ENCODE measurements at regions not wholly inside any gene's neighbourhood (a gene's known extent, or its start where the extent isn't known, plus 50 kb on each side); places are given as distances from the start of the nearest gene placed in this dataset.

- Histone ChIP-seq H3K27ac (ENCODE audit: low read length) (no peak overlapping the region), H2AFZ (ENCODE audit: low read depth, low read length) (no peak overlapping the region), H3K9me3 (ENCODE audit: insufficient read depth, low read length, severe bottlenecking) (no peaks in the 10 kb centered on the region), H3K4me1 (ENCODE audit: insufficient read depth, low read length) (no peaks in the 10 kb centered on the region), H4K20me1 (ENCODE audit: insufficient read depth, low read length) (no peaks in the 10 kb centered on the region), H3K9ac (ENCODE audit: low read depth, low read length) (no peak overlapping the region), H3K79me2 (ENCODE audit: insufficient read depth, low read length) (no peaks in the 10 kb centered on the region), H3K27me3 (ENCODE audit: insufficient read depth, low read length, poor library complexity) (no peaks in the 10 kb centered on the region), H3K4me3 (ENCODE audit: low read depth in 1 of 2, low read length in 2 of 2) (no peak overlapping the region), H3K36me3 (ENCODE audit: insufficient read depth, low read length) (no peaks in the 10 kb centered on the region), H3K4me2 (ENCODE audit: insufficient read depth, low read length) (no peak overlapping the region)
- TF ChIP-seq, protein P1, sequence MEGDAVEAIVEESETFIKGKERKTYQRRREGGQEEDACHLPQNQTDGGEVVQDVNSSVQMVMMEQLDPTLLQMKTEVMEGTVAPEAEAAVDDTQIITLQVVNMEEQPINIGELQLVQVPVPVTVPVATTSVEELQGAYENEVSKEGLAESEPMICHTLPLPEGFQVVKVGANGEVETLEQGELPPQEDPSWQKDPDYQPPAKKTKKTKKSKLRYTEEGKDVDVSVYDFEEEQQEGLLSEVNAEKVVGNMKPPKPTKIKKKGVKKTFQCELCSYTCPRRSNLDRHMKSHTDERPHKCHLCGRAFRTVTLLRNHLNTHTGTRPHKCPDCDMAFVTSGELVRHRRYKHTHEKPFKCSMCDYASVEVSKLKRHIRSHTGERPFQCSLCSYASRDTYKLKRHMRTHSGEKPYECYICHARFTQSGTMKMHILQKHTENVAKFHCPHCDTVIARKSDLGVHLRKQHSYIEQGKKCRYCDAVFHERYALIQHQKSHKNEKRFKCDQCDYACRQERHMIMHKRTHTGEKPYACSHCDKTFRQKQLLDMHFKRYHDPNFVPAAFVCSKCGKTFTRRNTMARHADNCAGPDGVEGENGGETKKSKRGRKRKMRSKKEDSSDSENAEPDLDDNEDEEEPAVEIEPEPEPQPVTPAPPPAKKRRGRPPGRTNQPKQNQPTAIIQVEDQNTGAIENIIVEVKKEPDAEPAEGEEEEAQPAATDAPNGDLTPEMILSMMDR (IDR thresholded peaks at IDR 0.05; ENCODE audit: borderline replicate concordance, extremely low read depth, low read length, poor library complexity, severe bottlenecking), result no peak
- no peak for TF ChIP-seq EZH2 (IDR thresholded peaks at IDR 0.05; ENCODE audit: borderline replicate concordance, low read depth, low read length, severe bottlenecking)
- DNase-seq, result no peak
- no peak for ATAC-seq (ENCODE audit: insufficient read depth, low read depth)
These were observed 276.4 kb downstream of the SHOX2 start for GRCh38 chr3:157829786-157830185.

GRCh38 chr3:157824281-157824680 is 281.9 kb downstream of the SHOX2 start:
- ATAC-seq (ENCODE audit: insufficient read depth, low read depth) (no peak), DNase-seq (no peak)
- no peak for TF ChIP-seq EZH2 (IDR thresholded peaks at IDR 0.05; ENCODE audit: borderline replicate concordance, low read depth, low read length, severe bottlenecking)
- TF ChIP-seq, protein P1 (IDR thresholded peaks at IDR 0.05; ENCODE audit: borderline replicate concordance, extremely low read depth, low read length, poor library complexity, severe bottlenecking), result no peak
- no peak overlapping the region for H3K4me3 ChIP-seq (ENCODE audit: low read depth in 1 of 2, low read length in 2 of 2)
- H3K4me1 ChIP-seq (ENCODE audit: insufficient read depth, low read length), result no peaks in the 10 kb centered on the region
- no peak overlapping the region for H2AFZ ChIP-seq (ENCODE audit: low read depth, low read length)
- H3K36me3 ChIP-seq (ENCODE audit: insufficient read depth, low read length), result no peaks in the 10 kb centered on the region
- H3K27ac ChIP-seq (ENCODE audit: low read length), result no peak overlapping the region
- H3K9ac ChIP-seq (ENCODE audit: low read depth, low read length), result no peak overlapping the region
- H3K4me2 ChIP-seq (ENCODE audit: insufficient read depth, low read length), result no peak overlapping the region
- H3K27me3 ChIP-seq (ENCODE audit: insufficient read depth, low read length, poor library complexity), result no peaks in the 10 kb centered on the region
- no peaks in the 10 kb centered on the region for H3K79me2 ChIP-seq (ENCODE audit: insufficient read depth, low read length)
- no peaks in the 10 kb centered on the region for H4K20me1 ChIP-seq (ENCODE audit: insufficient read depth, low read length)
- H3K9me3 ChIP-seq (ENCODE audit: insufficient read depth, low read length, severe bottlenecking), result no peaks in the 10 kb centered on the region

- Histone ChIP-seq H3K27me3 (ENCODE audit: insufficient read depth, low read length, poor library complexity) (no peaks in the 10 kb centered on the region), H3K79me2 (ENCODE audit: insufficient read depth, low read length) (no peaks in the 10 kb centered on the region), H3K9ac (ENCODE audit: low read depth, low read length) (no peak overlapping the region), H3K4me2 (ENCODE audit: insufficient read depth, low read length) (no peak overlapping the region), H2AFZ (ENCODE audit: low read depth, low read length) (no peak overlapping the region), H3K4me3 (ENCODE audit: low read depth in 1 of 2, low read length in 2 of 2) (no peak overlapping the region), H3K36me3 (ENCODE audit: insufficient read depth, low read length) (no peaks in the 10 kb centered on the region), H3K9me3 (ENCODE audit: insufficient read depth, low read length, severe bottlenecking) (no peaks in the 10 kb centered on the region), H3K4me1 (ENCODE audit: insufficient read depth, low read length) (no peaks in the 10 kb centered on the region), H3K27ac (ENCODE audit: low read length) (no peak overlapping the region), H4K20me1 (ENCODE audit: insufficient read depth, low read length) (no peaks in the 10 kb centered on the region)
- TF ChIP-seq EZH2 (IDR thresholded peaks at IDR 0.05; ENCODE audit: borderline replicate concordance, low read depth, low read length, severe bottlenecking), result no peak
- TF ChIP-seq, protein P1 (IDR thresholded peaks at IDR 0.05; ENCODE audit: borderline replicate concordance, extremely low read depth, low read length, poor library complexity, severe bottlenecking), result no peak
- DNase-seq, result no peak
- no peak for ATAC-seq (ENCODE audit: insufficient read depth, low read depth)
These were observed 283.2 kb downstream of the SHOX2 start for GRCh38 chr3:157823050-157823449.

DNA sequence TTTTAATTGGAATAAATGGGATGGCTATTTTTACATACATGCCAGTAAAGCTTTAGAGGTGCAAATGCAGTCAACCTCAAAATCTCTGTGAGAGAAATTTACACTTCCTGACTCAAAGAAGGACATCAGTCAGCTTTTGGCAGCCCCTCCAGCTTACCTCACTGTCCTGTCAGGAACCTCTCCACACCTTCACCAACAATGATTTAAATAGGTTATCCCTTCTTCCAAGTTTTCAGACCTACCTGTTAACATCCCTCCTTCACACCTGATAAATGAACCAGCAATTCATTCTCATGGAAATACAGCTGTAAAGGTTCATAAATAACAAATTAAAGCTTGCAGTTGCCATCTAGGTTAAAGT is 286.1 kb downstream of the SHOX2 start:
- no peaks in the 10 kb centered on the region for H3K4me1 ChIP-seq (ENCODE audit: insufficient read depth, low read length)
- H3K36me3 ChIP-seq (ENCODE audit: insufficient read depth, low read length), result no peaks in the 10 kb centered on the region
- ATAC-seq (ENCODE audit: insufficient read depth, low read depth) (no peak), DNase-seq (no peak)
- no peaks in the 10 kb centered on the region for H3K79me2 ChIP-seq (ENCODE audit: insufficient read depth, low read length)
- no peak overlapping the region for H2AFZ ChIP-seq (ENCODE audit: low read depth, low read length)
- TF ChIP-seq EZH2 (IDR thresholded peaks at IDR 0.05; ENCODE audit: borderline replicate concordance, low read depth, low read length, severe bottlenecking), result no peak
- TF ChIP-seq, protein P1 (IDR thresholded peaks at IDR 0.05; ENCODE audit: borderline replicate concordance, extremely low read depth, low read length, poor library complexity, severe bottlenecking), result no peak
- H4K20me1 ChIP-seq (ENCODE audit: insufficient read depth, low read length), result no peaks in the 10 kb centered on the region
- no peaks in the 10 kb centered on the region for H3K9me3 ChIP-seq (ENCODE audit: insufficient read depth, low read length, severe bottlenecking)
- no peak overlapping the region for H3K9ac ChIP-seq (ENCODE audit: low read depth, low read length)
- no peak overlapping the region for H3K4me2 ChIP-seq (ENCODE audit: insufficient read depth, low read length)
- H3K27ac ChIP-seq (ENCODE audit: low read length), result no peak overlapping the region
- H3K27me3 ChIP-seq (ENCODE audit: insufficient read depth, low read length, poor library complexity), result no peaks in the 10 kb centered on the region
- H3K4me3 ChIP-seq (ENCODE audit: low read depth in 1 of 2, low read length in 2 of 2), result no peak overlapping the region
